Neural progenitor cell (in vitro differentiated cells): ENCODE measurements at regions not wholly inside any gene's neighbourhood (a gene's known extent, or its start where the extent isn't known, plus 50 kb on each side); places are given as distances from the start of the nearest gene placed in this dataset.

Source experiments
- CTCF ChIP-seq: fragments of 200-600 bp; sonication (generic); IDR thresholded peaks from 2 replicates; pipeline ENCODE4 v1.5.1; 2017; ENCODE audit warnings: antibody characterized with exemption, mild to moderate bottlenecking
- EZH2 ChIP-seq: fragments of 200-600 bp; sonication (generic); IDR thresholded peaks from 2 replicates; pipeline ENCODE4 v1.6.1; 2017; ENCODE audit warnings: antibody characterized with exemption, mild to moderate bottlenecking, moderate library complexity

GRCh38 chr4:22635692-22636091, 57.0 kb upstream of the GBA3 start:
- TF ChIP-seq CTCF (no peak), EZH2 (no peak)
